Parathyroid adenoma (tissue), 2 donors: ENCODE measurements at regions not wholly inside any gene's neighbourhood (a gene's known extent, or its start where the extent isn't known, plus 50 kb on each side); places are given as distances from the start of the nearest gene placed in this dataset.

ENCODE experiments used
- H2AFZ ChIP-seq: fragments of 300-600 bp; sonication (generic); one replicate; pipeline ENCODE4 v1.7.0; 2017; ENCODE audit warnings: antibody characterized with exemption, mild to moderate bottlenecking
- H3K27ac ChIP-seq: fragments of 300-600 bp; sonication (generic); one replicate; pipeline ENCODE4 v1.7.0; 2017
- H3K27me3 ChIP-seq: fragments of 300-600 bp; sonication (generic); one replicate; pipeline ENCODE4 v1.7.0; 2017; ENCODE audit warnings: low read length; ENCODE audit not compliant: control insufficient read depth, insufficient read depth
- H3K36me3 ChIP-seq: fragments of 300-600 bp; sonication (generic); one replicate; pipeline ENCODE4 v1.7.0; 2017; ENCODE audit warnings: low read length; ENCODE audit not compliant: control insufficient read depth, insufficient read depth
- H3K4me1 ChIP-seq: fragments of 300-600 bp; sonication (generic); one replicate; pipeline ENCODE4 v1.7.0; 2017; ENCODE audit warnings: control low read depth
- H3K4me2 ChIP-seq: fragments of 300-600 bp; sonication (generic); one replicate; pipeline ENCODE4 v1.7.0; 2017; ENCODE audit warnings: low read length
- H3K4me3 ChIP-seq: fragments of 300-600 bp; sonication (generic); one replicate; pipeline ENCODE4 v1.7.0; 2017; ENCODE audit warnings: low read depth, low read length
- H3K79me2 ChIP-seq: fragments of 300-600 bp; sonication (generic); one replicate; pipeline ENCODE4 v1.7.0; 2017; ENCODE audit warnings: control low read depth
- H3K9ac ChIP-seq: fragments of 300-600 bp; sonication (generic); one replicate; pipeline ENCODE4 v1.7.0; 2017; ENCODE audit warnings: mild to moderate bottlenecking
- H3K9me3 ChIP-seq: fragments of 300-600 bp; sonication (generic); one replicate; pipeline ENCODE4 v1.7.0; 2017; ENCODE audit warnings: low read length; ENCODE audit not compliant: control insufficient read depth
- TF ChIP-seq, protein P1 (sequence below): fragments of 300-600 bp; sonication (generic); IDR thresholded peaks from one replicate; pipeline ENCODE4 v1.7.0; 2017; ENCODE audit warnings: antibody characterized with exemption, mild to moderate bottlenecking
- donor health status: primary hyperparathyroidism.

DNA sequence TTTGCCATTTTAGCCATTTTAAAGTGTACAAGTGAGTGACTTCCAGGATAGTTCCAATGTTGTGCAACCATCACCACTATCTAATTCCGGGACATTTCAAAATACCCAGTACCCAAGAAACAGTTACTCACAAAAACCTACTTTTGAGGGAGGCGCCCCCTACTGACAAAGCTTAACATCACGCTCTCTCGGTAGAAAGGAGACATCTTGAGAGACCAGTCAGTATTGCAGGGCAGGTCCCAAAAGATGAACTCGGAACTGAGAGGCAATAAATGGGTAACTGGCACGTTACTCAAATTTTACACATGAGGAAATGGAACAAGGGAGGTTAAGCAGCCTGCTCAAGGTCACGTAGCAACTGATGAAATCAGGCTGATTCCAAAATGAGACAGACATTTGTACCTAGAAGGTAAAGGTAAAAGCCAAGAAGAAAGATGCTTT is 50.0 kb upstream of the POU2AF1 start:
- Histone ChIP-seq H2AFZ (peak overlapping the region; percentile 65), H3K27ac (no peak overlapping the region), H3K4me1 (peaks cover 15% of the 10 kb centered on the region), H3K9ac (no peak overlapping the region), H3K4me3 (no peak overlapping the region), H3K4me2 (no peak overlapping the region), H3K27me3 (no peaks in the 10 kb centered on the region), H3K36me3 (no peaks in the 10 kb centered on the region), H3K9me3 (no peaks in the 10 kb centered on the region), H3K79me2 (no peaks in the 10 kb centered on the region)
- TF ChIP-seq, protein P1, sequence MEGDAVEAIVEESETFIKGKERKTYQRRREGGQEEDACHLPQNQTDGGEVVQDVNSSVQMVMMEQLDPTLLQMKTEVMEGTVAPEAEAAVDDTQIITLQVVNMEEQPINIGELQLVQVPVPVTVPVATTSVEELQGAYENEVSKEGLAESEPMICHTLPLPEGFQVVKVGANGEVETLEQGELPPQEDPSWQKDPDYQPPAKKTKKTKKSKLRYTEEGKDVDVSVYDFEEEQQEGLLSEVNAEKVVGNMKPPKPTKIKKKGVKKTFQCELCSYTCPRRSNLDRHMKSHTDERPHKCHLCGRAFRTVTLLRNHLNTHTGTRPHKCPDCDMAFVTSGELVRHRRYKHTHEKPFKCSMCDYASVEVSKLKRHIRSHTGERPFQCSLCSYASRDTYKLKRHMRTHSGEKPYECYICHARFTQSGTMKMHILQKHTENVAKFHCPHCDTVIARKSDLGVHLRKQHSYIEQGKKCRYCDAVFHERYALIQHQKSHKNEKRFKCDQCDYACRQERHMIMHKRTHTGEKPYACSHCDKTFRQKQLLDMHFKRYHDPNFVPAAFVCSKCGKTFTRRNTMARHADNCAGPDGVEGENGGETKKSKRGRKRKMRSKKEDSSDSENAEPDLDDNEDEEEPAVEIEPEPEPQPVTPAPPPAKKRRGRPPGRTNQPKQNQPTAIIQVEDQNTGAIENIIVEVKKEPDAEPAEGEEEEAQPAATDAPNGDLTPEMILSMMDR: peak; percentile 47
